ENCODE measurements at regions not wholly inside any gene's neighbourhood (a gene's known extent, or its start where the extent isn't known, plus 50 kb on each side); places are given as distances from the start of the nearest gene placed in this dataset.

GRCh38 chr5:86403190-86403589 lies 214.6 kb upstream of the COX7C start:
- TF ChIP-seq CTCF (IDR thresholded peaks at IDR 0.05 in 8 of 11, conservative IDR thresholded peaks at IDR 0.05 in 3 of 11) (no peak), POLR2A (IDR thresholded peaks at IDR 0.05) (no peak), POLR2AphosphoS5 (IDR thresholded peaks at IDR 0.05) (no peak)
